NCI-H1048 (cell line): ENCODE measurements at regions not wholly inside any gene's neighbourhood (a gene's known extent, or its start where the extent isn't known, plus 50 kb on each side); places are given as distances from the start of the nearest gene placed in this dataset.

Source experiments
- DNase-seq: peaks from one replicate; lab custom pipeline; 2025; lab: John Stamatoyannopoulos, UW

DNA sequence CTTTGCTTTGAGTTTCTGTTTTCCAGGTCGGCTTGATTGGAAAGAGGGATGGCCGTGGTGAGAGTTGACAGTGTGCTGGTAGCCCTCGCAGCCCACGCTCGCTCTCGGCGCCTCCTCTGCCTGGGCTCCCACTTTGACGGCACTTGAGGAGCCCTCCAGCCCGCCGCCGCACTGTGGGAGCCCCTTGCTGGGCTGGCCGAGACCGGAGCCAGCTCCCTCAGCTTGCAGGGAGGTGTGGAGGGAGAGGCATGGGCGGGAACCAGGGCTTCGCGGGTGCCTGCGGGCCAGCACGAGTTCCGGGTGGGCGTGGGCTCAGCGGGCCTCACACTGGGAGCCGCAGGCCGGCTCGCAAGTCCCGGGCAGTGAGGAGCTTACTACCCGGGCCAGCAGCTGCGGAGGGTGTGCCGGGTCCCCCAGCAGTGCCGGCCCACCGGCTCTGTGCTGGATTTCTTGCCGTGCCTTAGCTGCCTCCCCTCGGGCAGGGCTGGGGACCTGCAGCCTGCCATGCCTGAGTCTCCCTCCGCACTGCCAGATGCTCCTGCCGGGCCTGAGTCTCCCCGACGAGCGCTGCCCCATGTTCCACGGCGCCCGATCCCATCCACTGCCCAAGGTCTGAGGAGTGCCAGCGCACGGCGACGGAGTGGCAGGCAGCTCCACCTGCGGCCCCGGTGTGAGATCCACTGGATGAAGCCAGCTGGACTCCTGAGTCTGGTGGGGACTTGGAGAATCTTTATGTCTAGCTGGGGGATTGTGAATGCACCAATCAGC, 166.4 kb upstream of the FAT1 start:
- no peak for DNase-seq

DNA sequence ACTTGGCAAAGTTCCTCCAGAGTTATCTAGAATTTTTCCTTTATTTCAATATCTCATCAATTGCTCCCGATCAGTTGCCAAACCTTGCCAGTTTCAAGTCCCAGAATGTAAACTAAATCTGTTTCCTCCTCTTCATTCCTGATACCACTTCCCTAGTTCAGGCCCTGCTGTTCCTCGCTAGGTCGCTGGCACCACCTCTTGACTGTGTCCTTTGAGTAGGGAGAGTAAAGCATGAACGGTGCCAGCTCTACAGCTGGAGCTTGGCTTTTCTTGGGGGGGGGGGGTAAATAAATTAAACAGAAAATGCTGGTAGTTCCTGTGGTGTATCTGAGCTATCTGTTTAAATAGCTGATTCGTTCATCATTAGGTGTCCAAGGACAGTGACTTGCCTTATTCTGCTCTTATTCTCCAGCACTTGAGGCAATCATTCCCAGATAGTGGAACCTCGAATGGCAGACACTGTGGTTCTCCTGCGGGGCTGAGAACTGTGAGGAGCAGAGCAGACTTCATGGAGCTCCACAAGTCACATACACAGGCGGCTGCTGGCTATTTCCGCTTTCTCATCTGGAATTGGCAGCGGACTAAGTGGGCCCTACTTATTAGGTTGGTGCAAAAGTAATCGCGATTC, 168.3 kb upstream of the FAT1 start:
- no peak for DNase-seq

DNA sequence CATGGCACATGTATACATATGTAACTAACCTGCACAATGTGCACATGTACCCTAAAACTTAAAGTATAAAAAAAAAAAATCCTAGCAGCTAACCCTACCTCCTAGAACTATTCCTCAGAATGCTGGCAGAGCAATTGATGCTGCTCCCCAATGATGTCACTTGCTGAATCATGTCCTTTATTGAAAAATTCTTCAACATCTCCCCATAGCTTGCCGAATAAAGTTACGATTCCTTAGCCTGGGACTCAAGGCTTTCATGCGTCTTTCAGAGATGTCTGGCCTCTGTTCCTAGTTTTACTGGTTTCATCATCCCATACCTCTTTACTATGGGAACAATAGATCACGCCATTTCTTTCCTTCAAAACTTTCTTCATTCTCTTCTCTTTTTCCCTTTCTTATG, 174.7 kb upstream of the FAT1 start:
- no peak for DNase-seq

DNA sequence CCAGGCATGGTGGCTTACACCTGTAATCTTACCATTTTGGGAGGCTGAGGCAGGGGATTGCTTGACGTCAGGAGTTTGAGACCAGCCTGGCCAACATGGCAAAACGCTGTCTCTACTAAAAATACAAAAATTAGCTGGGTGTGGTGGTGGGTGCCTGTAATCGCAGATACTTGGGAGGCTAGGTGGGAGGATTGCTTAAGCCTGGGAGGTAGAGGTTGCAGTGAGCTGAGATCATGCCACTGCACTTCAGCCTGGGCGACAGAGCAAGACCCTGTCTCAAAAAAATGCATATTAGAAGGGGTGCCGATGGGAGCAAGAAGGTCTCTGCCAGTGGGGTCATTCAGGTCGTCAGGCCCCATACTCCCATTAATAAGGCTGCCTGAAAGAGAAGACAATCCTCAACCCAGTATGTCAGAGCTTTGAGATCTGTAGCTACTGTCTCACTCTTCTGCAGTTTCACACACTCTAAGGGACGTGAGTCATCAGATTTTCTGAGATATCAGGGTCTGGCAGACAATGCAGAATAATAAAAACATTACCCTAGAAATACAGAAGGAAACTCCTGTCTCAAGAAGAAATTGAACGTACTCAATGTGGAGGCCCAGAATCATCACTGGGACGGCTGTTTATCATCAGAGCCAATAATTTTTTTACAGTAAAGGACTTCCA, 176.7 kb upstream of the FAT1 start:
- no peak for DNase-seq

DNA sequence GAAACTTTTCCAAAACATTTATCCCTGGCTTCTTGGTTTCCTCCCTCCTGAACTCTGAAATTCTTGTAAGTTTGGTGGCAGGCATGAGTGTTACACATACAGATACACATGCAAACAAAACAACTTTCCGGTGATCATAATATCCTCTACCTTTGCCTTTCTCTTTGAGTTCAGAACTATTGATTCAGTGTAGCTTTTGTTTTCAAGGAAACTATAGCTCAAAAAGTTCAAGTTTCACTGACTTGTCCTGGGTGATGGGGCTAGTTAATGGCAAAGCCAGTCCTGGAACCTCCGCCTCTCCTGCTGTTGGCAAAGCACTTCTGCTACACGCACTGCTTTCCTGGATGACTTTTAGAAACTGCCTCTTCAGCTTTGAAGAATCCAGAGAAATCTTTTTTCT, 177.3 kb upstream of the FAT1 start:
- no peak for DNase-seq

DNA sequence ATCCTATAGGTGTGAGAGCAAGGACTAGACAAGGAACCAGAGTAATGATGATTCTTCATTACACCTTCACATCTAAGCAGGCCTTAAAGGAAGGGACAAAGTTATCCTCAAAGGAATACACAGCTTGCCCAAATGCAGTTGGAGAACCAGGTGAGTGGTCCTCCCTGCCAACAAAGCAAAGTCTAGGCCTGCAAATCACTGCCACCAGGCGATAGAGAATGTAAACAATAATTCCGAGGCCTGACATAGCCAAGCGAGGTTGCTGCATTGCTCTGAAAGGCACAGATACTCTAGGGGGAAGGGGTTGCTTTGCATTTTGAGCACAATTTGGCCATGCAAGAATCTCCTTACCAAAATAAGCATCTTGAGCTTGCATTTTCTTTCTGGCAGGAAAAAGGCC, 178.2 kb upstream of the FAT1 start:
- no peak for DNase-seq

DNA sequence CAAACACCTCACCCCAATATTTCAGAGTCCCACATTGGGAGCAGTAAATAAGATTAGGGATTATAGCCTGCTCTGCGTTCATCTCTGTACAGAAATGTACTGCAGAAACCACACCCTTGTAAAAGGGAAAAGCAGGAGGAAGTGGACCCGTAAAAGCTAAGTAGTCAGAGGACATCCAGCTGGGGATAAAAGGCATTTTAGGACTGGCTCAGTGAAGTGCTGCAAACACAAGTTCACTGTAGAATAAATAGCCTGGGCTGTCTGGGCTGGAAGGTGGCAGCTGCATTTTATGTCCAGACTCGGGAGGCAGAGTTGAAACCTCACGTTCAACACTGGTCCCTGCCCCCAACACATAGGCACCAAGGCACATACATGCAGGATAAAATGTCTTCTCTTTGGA, 178.7 kb upstream of the FAT1 start:
- DNase-seq = no peak

DNA sequence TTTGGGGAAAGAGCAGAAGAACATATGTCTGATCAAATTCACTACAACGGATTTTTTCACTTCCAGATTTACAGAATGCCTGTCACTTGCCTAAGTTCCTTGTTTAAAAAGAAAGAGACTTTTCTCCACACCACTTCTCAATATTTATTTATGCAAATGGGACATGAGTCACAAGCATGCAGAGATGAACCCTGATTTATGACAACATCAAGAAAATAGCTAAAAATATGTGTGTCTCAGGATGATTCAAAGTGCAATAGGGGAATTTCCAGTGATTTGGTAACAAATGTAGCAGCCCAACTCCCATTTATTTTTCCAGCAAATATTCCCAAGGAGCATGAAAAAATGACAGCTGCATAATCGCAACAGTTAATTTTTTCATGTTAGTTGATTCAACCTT, 180.4 kb upstream of the FAT1 start:
- DNase-seq = no peak

DNA sequence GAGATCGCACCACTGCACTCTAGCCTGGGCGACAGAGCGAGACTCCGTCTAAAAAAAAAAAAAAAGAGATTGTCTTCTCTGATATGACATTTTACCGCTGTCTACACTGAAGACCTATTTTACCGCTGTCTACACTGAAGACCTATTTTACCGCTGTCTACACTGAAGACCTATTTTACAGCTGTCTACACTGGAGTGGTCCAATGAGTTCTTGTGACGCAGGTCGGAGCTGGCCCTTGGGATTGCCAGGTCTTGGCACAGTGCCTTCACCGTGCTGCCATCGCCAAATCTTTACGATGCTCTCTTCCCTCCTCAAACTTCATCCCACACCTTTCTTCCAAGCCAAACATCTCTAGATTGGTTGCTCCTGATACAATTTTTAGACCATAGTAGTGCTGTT, 183.1 kb upstream of the FAT1 start:
- DNase-seq = no peak

DNA sequence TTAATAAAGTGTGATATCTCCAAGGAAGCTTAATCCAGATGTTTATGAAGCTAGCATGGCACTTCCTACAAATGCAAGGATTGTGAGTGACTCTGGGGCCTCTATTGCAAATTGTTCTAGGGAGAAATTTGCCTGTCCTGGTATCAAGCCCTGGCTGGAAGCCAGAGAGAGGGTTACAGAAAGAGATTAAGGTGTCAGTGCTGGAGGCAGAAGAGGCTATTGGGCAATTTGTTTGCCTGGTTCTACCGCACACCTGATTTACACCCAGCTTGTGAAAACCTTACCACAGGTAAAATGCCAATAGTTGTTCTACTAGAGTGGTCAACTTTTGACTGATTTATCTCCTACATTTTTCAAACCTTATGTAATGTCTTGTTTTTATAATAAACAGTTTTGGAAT, 186.7 kb upstream of the FAT1 start:
- no peak for DNase-seq

DNA sequence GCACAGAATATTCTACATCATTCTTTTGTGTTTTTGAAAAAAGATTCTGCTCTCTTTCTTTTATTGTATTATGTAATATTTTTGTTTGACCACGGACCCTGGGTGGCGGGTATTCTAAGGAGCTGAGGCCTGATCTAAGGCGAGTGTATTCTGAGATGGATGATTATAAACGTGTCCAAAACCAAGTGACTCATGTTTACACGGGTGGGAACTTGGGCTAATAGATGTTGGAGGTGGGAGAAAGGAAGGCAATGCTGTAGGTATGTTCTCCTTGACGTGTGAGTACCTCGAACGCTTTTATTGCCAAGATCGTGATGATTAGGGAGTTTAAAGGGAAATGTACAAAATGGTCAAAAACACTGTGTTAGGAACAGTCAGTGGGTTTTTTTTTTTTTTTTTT, 188.9 kb upstream of the FAT1 start:
- no peak for DNase-seq

DNA sequence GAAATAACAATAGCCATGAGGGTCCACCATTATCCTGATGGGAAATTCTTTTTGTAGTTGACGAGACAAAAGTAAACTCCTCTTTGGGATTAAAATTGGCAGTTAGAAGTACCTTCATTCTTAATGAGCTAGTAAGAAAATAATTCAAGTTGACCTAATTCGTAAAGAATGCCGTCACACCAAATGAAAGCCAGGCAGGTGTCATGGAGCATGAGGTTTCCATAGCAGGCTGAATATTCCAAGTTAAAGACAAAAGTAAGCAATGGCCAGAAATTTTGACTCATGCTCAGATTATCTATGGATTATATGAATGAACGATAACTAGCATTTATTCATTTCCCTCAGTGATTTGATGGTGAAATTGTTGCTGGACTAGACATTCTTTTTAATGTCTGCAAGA, 192.2 kb upstream of the FAT1 start:
- no peak for DNase-seq

DNA sequence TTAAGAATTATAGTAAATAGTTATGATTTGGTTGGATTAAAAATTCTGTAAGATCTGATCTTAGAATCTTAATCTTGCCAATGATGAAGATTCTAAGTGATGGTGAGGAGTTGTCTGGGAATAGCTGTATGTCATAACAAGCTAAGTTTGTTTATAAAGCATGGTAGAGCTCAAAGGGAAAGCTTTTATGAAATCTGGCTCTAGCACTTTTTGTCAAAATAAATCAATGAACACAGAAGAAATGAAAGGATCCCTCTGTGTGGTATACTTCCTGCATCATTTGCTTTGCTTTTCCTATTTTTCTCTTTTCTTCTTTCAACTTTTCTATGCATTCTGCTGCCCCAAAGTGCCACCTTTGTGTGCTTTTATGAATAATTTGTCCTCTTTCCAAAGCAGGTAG, 193.5 kb upstream of the FAT1 start:
- DNase-seq = no peak

DNA sequence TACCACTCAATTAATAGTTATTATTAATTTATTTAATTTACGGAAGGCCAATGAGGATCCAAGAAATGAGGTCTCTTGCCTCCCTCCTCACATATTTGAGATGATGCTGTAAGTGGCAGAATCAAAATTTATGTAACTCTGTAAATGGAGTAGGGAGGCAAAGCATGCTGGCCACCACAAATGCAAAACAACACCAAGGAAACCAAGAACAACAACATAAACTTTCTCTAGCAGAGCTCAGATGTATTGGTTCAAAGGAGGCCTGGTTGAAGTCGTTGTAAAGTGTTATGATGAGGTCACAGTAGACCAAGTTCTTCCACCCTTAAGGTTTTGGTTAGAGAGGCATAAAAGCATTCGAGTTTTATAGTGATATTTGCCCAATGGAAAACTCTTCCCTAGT, 194.8 kb upstream of the FAT1 start:
- DNase-seq = no peak

DNA sequence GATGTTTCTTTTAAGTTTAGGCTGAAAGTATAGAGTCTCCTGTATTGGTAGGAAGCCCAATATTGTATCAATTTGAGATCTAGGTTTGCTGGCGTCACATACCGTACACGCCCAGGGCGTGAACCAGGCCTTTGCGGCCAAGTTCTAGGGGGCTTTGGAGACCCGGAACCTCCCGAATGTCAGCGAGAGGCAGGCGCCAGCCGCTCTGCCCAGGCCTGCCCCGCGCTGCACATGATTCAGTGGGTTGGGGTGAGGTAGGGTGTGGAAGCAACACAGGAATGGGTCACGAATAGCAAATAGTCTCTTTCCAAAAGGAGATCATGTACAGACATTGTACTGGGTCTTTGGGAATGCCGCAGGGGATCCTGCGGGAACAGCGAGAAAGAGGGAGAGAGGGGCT, 195.7 kb upstream of the FAT1 start:
- no peak for DNase-seq

DNA sequence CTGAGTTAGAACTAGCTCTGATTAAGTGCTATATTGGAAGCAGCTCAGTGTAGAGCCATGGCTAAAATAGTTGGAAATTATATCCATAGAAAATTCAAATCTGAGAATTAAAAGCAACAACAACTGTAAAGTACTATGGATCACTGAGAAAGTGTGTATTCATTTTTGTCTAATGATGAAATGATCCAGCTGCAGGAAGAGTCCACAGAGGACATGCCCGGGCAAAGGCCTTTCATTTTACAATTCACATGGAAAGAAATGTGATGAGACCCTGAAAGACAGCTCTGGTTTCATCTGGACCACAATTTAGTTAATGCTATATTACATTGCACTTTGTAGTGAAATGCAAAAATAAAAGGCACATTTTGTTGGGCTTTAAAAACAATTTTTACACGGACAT, 196.8 kb upstream of the FAT1 start:
- DNase-seq = no peak

DNA sequence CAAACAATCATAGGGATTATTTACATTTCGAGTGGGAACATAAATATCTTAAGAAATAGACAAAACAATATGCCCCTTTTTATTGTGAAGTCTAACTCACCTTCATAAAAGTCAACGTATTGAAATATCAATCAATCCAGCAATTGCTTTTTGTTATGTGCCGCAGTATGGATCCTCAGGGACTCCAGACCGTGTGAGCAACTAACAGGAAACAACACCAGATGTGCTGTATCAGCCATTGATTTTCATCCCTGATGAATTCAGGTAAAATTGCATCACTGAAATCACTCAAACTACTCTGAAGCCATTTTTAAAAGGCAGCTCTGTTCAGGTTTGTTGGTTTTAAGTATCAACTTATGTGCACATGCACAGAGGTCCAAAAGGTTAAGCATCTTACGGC, 197.3 kb upstream of the FAT1 start:
- DNase-seq = no peak

DNA sequence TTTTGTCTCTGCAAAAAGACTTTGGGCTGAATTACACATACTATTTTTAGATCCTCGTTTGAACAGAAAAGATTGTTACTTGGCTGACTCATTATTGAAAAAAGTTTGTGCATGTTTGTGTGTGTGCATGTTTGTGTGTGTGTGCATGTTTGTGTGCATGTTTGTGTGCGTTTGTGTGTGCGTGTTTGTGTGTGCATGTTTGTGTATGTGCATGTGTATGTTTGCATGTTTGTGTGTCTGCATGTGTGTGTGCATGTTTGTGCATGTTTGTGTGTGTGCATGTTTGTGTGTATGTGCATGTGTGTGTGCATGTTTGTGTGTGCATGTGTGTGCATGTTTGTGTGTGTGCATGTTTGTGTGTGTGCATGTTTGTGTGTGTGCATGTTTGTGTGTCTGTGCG, 201.1 kb upstream of the FAT1 start:
- no peak for DNase-seq

DNA sequence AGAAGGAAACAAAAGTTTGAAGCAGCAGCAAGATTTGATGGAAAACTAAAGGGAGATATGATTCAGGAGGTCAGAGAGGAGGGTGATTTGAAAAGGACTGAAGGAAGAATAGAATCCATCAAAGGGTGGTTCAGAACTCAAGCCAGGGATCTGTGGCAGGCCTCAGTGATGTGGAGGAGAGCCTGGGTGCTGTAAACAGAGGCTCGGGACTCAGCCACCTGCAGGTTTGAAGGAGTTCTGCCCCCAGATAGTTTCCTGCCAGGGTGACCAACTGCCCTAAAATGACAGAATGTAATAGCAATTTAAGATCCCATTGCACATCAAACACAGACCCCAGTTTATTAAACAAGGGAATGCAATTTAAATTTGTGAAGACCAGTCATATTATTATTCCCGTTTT, 204.0 kb upstream of the FAT1 start:
- no peak for DNase-seq

DNA sequence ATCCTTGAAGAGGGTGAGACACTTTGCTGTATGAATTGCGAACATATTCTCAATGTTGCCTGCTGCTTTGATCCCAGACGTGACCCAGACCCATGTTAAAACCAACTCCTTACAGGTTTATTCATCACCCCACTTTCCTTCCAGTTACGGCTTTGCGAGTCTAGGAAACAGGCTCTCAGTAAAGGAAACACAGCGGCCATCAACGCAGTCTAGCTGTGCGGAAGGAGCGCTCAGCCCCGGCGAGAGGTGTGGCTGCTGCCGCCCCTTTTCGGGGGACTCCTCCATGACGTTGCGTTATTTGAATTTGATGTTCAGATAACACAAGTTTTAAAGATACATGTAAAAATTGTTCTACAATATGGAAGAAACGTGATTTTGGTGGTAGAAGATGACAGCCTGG, 206.4 kb upstream of the FAT1 start:
- DNase-seq = no peak

DNA sequence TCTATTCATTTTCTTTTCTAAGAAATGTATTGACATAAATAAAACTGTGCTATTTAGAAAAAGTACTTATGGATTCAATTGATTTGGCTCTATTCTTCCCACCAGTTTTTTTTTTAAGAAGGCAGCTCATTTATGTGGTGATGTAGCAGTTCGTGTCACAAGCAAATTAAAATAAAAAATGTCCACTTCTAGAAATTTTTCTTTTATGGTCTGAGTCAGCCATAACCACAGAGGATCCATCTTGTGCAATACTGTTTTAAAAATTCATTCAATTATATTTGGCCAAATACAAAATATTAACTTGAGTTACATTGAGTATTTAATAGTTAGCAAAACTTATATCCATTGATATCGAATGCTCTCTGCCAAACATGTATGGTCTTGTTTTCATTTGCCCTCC, 207.9 kb upstream of the FAT1 start:
- no peak for DNase-seq

DNA sequence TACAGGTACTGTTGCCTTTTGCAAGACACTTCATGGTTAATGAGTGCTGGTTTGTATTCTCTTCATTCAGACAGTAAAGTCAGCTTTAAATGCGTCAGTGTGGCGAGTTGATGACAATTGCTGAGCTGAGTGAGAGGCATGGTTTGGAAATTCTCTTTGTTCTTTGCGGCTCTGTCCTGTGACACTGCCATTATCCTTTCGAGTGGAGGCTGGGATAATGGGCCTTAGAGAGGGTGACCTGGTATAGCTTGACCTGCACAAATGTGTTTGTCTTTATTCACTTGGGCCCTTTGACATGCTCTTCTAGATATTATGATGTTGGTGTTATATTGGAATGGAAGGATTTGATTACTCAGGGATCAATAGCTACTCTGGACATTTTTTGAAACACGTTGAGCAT, 208.5 kb upstream of the FAT1 start:
- DNase-seq = no peak

DNA sequence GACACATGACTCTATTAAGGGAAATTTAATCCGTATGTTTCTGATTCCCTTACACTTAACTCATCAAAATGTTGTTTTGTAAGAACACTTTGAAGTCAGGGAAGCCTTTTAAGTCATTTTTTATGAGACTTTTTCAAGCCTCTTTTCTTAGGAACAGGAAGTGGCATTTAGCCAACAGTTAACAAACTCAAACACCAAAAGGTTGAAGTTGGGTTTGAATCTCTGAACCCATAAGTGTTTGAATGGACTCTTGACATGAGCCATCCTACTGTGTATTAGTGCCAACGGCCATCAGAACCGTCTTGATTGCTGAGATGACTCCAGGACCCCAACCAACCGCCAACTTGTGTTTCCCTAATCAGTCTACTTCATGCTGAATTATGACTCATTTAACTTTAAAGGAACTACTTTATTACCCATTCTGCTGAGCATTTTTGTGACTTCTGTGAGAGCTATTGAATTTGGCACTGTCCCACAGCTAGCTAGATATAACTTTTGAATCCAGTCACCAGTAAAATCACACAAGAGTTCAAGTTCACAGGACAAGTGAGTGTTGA, 209.1 kb upstream of the FAT1 start:
- no peak for DNase-seq
